A673 (cell line): ENCODE measurements at regions not wholly inside any gene's neighbourhood (a gene's known extent, or its start where the extent isn't known, plus 50 kb on each side); places are given as distances from the start of the nearest gene placed in this dataset.

Source experiments
- BruUV-seq: library from RNA; stranded (reverse); fragments of 400-500 nt; replicated peaks from 2 replicates; lab custom pipeline; 2021; lab: Mats Ljungman, UMichigan
- CTCF ChIA-PET: fragments of 300-600 bp; sonication (Branson Sonifier 250); formaldehyde crosslinking; loops from one replicate; lab custom pipeline; 2022; ENCODE audit warnings: antibody characterized with exemption; lab: Charles Lee
- POLR2A ChIA-PET: fragments of 300-600 bp; sonication (Branson Sonifier 250); formaldehyde crosslinking; loops from one replicate; lab custom pipeline; 2022; ENCODE audit warnings: antibody characterized with exemption; ENCODE audit not compliant: low non-redundant PET; lab: Charles Lee
- DNase-seq: peaks from one replicate; pipeline ENCODE4 v3.0.0-alpha.2; 2015; ENCODE audit warnings: low spot score
- H3K27ac ChIP-seq: fragments of 200-600 bp; sonication (generic); 2 replicates; pipeline ENCODE4 v1.5.1; 2016; ENCODE audit warnings: mixed run types, low read depth, mild to moderate bottlenecking, mixed read lengths, antibody characterized with exemption, low read length; ENCODE audit not compliant: poor library complexity, severe bottlenecking
- H3K27me3 ChIP-seq: fragments of 200-600 bp; sonication (generic); replicated peaks from 2 replicates; pipeline ENCODE4 v1.6.1; 2017; ENCODE audit warnings: mixed run types, low read depth, mild to moderate bottlenecking, mixed read lengths, antibody characterized with exemption, low read length; ENCODE audit not compliant: insufficient read depth, poor library complexity
- H3K36me3 ChIP-seq: fragments of 200-600 bp; sonication (generic); 2 replicates; pipeline ENCODE4 v1.6.1; 2016; ENCODE audit warnings: mixed run types, mild to moderate bottlenecking, mixed read lengths, antibody characterized with exemption, low read length; ENCODE audit not compliant: insufficient read depth, poor library complexity, severe bottlenecking
- H3K4me1 ChIP-seq: fragments of 200-600 bp; sonication (generic); 2 replicates; pipeline ENCODE4 v1.6.1; 2017; ENCODE audit warnings: mixed run types, mild to moderate bottlenecking, mixed read lengths, antibody characterized with exemption, low read length; ENCODE audit not compliant: insufficient read depth, poor library complexity, severe bottlenecking
- H3K4me3 ChIP-seq: fragments of 200-600 bp; sonication (generic); 2 replicates; pipeline ENCODE4 v1.5.1; 2016; ENCODE audit warnings: low read depth, mixed run types, mild to moderate bottlenecking, mixed read lengths, low read length; ENCODE audit not compliant: poor library complexity, severe bottlenecking
- H3K9me3 ChIP-seq: fragments of 200-600 bp; sonication (generic); 2 replicates; pipeline ENCODE4 v1.6.1; 2016; ENCODE audit warnings: mixed run types, low read depth, mild to moderate bottlenecking, mixed read lengths, antibody characterized with exemption, low read length; ENCODE audit not compliant: poor library complexity, severe bottlenecking
- CTCF ChIP-seq: fragments of 300-800, 200-600 bp; sonication (generic); conservative IDR thresholded peaks from 2 replicates; pipeline ENCODE4 v1.5.1; 2017; ENCODE audit warnings: low read depth, mild to moderate bottlenecking, antibody characterized with exemption, low read length, moderate library complexity, mixed read lengths
- EZH2 ChIP-seq: fragments of 200-600 bp; sonication (generic); IDR thresholded peaks from 2 replicates; pipeline ENCODE4 v1.6.1; 2017; ENCODE audit warnings: borderline replicate concordance, low read depth, mild to moderate bottlenecking, mixed read lengths, antibody characterized with exemption, low read length; ENCODE audit not compliant: poor library complexity, severe bottlenecking
- intact Hi-C: fragments of 100-400 bp; cut with micrococcal nuclease; formaldehyde crosslinking; loops from one replicate; pipeline ENCODE4 v1.10.0; 2022; ENCODE audit not compliant: unreplicated experiment

- CTCF ChIA-PET = no interaction called here
- TF ChIP-seq CTCF (no peak), EZH2 (no peak)
- no peak overlapping the region for H3K27ac ChIP-seq
- POLR2A ChIA-PET = no interaction called here
- DNase-seq = peak; percentile 65
- no peaks in the 10 kb centered on the region for H3K9me3 ChIP-seq
- no peaks in the 10 kb centered on the region for H3K36me3 ChIP-seq
- BruUV-seq = no TSS peak
- H3K4me3 ChIP-seq = no peak overlapping the region
- intact Hi-C loops = no loop called here
- peaks cover 15% of the 10 kb centered on the region for H3K27me3 ChIP-seq
- no peaks in the 10 kb centered on the region for H3K4me1 ChIP-seq
These were observed 738.8 kb downstream of the PTPRU start for GRCh38 chr1:29975036-29975694.

- Histone ChIP-seq H3K9me3 (no peaks in the 10 kb centered on the region), H3K27ac (no peak overlapping the region), H3K4me3 (no peak overlapping the region), H3K4me1 (no peaks in the 10 kb centered on the region), H3K36me3 (no peaks in the 10 kb centered on the region), H3K27me3 (peaks cover 8% of the 10 kb centered on the region)
- intact Hi-C loops = no loop called here
- BruUV-seq = no TSS peak
- CTCF ChIA-PET = no interaction called here
- TF ChIP-seq CTCF (no peak), EZH2 (no peak)
- POLR2A ChIA-PET = no interaction called here
- peak; percentile 36 for DNase-seq
These were observed 738.0 kb downstream of the PTPRU start for GRCh38 chr1:29974316-29974724.

GRCh38 chr1:29973406-29973805 lies 737.1 kb downstream of the PTPRU start:
- TF ChIP-seq CTCF = no peak
- TF ChIP-seq EZH2 = no peak

More at GRCh38 chr1:29973406-29973805, 737.1 kb downstream of the PTPRU start:
- DNase-seq = no peak
- BruUV-seq = no TSS peak
- no peaks in the 10 kb centered on the region for H3K36me3 ChIP-seq
- no peaks in the 10 kb centered on the region for H3K4me1 ChIP-seq
- ChIA-PET POLR2A (no interaction called here), CTCF (no interaction called here)
- no peak overlapping the region for H3K27ac ChIP-seq
- no peaks in the 10 kb centered on the region for H3K9me3 ChIP-seq
- no peak overlapping the region for H3K4me3 ChIP-seq
- no peaks in the 10 kb centered on the region for H3K27me3 ChIP-seq
- intact Hi-C loops = no loop called here
